ENCODE measurements at regions not wholly inside any gene's neighbourhood (a gene's known extent, or its start where the extent isn't known, plus 50 kb on each side); places are given as distances from the start of the nearest gene placed in this dataset.

DNA sequence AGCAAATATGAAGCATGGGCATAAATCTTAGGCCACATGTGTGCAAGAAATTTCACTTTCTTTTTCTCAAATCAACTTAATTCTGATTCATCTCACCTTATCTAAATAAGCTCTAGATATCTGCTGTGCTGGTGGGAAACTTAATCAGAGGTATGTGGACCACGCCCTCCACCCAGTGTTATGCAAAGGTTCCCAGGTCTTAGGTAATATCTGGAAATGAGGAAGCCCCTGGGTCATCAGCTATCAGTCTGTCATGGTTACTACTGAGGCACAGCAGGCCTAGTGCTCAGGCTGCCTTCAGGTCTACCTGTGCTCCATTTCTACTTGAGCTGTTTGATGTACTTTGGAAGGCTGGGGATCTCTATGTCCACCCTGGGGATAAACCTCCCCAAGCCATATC is 134.4 kb upstream of the KCNH8 start (continued):
- no peak for TF ChIP-seq MAFF (IDR thresholded peaks at IDR 0.05; ENCODE audit: low read length)
- TF ChIP-seq E2F5 (CRISPR knock-in tag; IDR thresholded peaks at IDR 0.05) = no peak
- no peak for TF ChIP-seq ZNF324 (CRISPR knock-in tag; IDR thresholded peaks at IDR 0.05)

DNA sequence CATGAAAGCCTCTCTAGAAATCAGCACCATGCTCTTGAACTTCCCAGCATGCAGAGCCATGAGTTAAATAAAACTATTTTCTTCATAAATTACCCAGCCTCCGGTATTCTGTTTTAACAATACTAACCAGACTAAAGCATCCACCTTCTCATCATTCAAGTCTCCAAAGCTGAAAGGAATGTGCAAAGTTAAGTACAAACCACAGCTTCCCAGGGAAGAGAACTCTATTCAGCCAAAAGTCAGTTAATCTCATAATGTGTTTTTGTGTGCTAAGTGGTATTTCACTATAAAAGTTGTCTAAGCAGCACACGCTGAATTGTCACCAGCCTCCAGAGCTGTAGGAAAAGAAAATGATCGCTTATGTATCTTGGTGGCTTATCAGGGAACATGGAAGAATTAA is 135.5 kb upstream of the KCNH8 start:
- no peak overlapping the region for H3K4me3 ChIP-seq
- no peaks in the 10 kb centered on the region for H4K20me1 ChIP-seq (replicated peaks; ENCODE audit: control insufficient read depth, insufficient read depth, low read length)
- 2% methylated on average over 3 of the region's 3 CpGs for WGBS (ENCODE audit: insufficient coverage, low coverage, missing lambda C conversion rate)
- no TSS peak for BruUV-seq (replicated peaks)
- ChIA-PET POLR2A (no interaction called here), CTCF (ENCODE audit: low intra/inter-chr PET ratio) (no interaction called here)
- no peak overlapping the region for H3K4me2 ChIP-seq (ENCODE audit: insufficient read depth, low read length)
- intact Hi-C loops (cut with micrococcal nuclease) (no loop called here), in situ Hi-C loops (cut with MboI) (no loop called here)
- TF ChIP-seq HNRNPL (IDR thresholded peaks at IDR 0.05; ENCODE audit: low read depth, low read length) (no peak), STAT5B (CRISPR knock-in tag; IDR thresholded peaks at IDR 0.05) (no peak), ZNF12 (CRISPR knock-in tag; IDR thresholded peaks at IDR 0.05) (no peak), NFYB (IDR thresholded peaks at IDR 0.05; ENCODE audit: extremely low read depth, insufficient read length) (no peak), DNMT1 (IDR thresholded peaks at IDR 0.05) (no peak), CEBPG (CRISPR knock-in tag; IDR thresholded peaks at IDR 0.05) (no peak), CEBPG (tag; conservative IDR thresholded peaks at IDR 0.05 in 1 of 2, IDR thresholded peaks at IDR 0.05 in 1 of 2) (no peak), KDM4B (IDR thresholded peaks at IDR 0.05; ENCODE audit: borderline replicate concordance in 2 of 2, low read depth in 1 of 2) (no peak), BRCA1 (IDR thresholded peaks at IDR 0.05) (no peak), BRCA1 (CRISPR knock-in tag; IDR thresholded peaks at IDR 0.05) (no peak), TCF3 (CRISPR knock-in tag; IDR thresholded peaks at IDR 0.05) (no peak), ILK (tag; IDR thresholded peaks at IDR 0.05; ENCODE audit: borderline replicate concordance, low read depth) (no peak), ZNF444 (CRISPR knock-in tag; IDR thresholded peaks at IDR 0.05) (no peak)
- TF ChIP-seq, protein P1, sequence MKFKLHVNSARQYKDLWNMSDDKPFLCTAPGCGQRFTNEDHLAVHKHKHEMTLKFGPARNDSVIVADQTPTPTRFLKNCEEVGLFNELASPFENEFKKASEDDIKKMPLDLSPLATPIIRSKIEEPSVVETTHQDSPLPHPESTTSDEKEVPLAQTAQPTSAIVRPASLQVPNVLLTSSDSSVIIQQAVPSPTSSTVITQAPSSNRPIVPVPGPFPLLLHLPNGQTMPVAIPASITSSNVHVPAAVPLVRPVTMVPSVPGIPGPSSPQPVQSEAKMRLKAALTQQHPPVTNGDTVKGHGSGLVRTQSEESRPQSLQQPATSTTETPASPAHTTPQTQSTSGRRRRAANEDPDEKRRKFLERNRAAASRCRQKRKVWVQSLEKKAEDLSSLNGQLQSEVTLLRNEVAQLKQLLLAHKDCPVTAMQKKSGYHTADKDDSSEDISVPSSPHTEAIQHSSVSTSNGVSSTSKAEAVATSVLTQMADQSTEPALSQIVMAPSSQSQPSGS (CRISPR knock-in tag; IDR thresholded peaks at IDR 0.05) = no peak
- no peaks in the 10 kb centered on the region for H3K9me3 ChIP-seq (replicated peaks; ENCODE audit: control insufficient read depth, insufficient read depth, low read depth, low read length)
- H3K27me3 ChIP-seq (ENCODE audit: control insufficient read depth in 2 of 2, insufficient read depth in 2 of 2, low read length in 2 of 2) = no peaks in the 10 kb centered on the region
- no peaks in the 10 kb centered on the region for H3K9me1 ChIP-seq (ENCODE audit: control insufficient read depth, insufficient read depth, low read length)
- no peaks in the 10 kb centered on the region for H3K36me3 ChIP-seq (ENCODE audit: control insufficient read depth, insufficient read depth, low read length)
- no peak for DNase-seq (ENCODE audit: extremely low read depth in 1 of 4, low spot score in 3 of 4)
- FAIRE-seq = no peak
- no peaks in the 10 kb centered on the region for H3K4me1 ChIP-seq (replicated peaks in 1 of 2; ENCODE audit: control insufficient read depth in 2 of 2, insufficient read depth in 2 of 2, low read length in 2 of 2)
- no peak overlapping the region for H3K9ac ChIP-seq (ENCODE audit: insufficient read depth in 1 of 2, low read depth in 2 of 2, low read length in 2 of 2)
- no peaks in the 10 kb centered on the region for H3K79me2 ChIP-seq (ENCODE audit: control insufficient read depth, insufficient read depth, low read length)
- no peak overlapping the region for H3K27ac ChIP-seq (ENCODE audit: extremely low read depth, low read depth, low read length)
- ATAC-seq = no peak
- H2AFZ ChIP-seq (ENCODE audit: low read depth, low read length) = no peak overlapping the region

All from K562 (cell line).